H1 (cell line): ENCODE measurements at regions not wholly inside any gene's neighbourhood (a gene's known extent, or its start where the extent isn't known, plus 50 kb on each side); places are given as distances from the start of the nearest gene placed in this dataset.

Source experiments
- SUZ12 ChIP-seq: fragments of 200-600 bp; sonication (generic); IDR thresholded peaks from 2 replicates; pipeline ENCODE4 v1.6.1; 2012; ENCODE audit warnings: mild to moderate bottlenecking, inconsistent platforms, low read length, moderate library complexity, mixed read lengths
- TF ChIP-seq, protein P1 (sequence below): IDR thresholded peaks from 2 replicates; pipeline ENCODE4 v1.6.1; 2011; ENCODE audit warnings: low read depth, mild to moderate bottlenecking, low read length; ENCODE audit not compliant: insufficient read depth

DNA sequence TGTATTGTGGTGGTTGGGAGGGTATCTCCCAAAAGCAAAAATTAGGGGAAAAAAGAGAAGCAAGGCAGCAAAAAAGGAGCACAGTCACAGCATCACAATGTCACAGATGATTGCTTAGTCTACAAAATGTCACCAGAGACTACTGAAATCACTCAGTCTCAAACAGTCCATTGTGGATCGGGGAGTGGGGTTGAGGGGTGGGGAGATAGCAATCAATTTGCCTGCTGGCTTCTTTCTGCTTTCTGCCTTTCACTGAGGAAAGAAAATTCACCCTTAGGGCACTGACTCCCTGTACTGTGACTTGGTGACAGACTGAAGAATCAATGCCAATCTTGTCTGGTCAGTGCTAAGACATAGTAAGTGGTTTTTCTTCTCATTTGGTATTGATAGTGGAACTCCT is 2127.1 kb upstream of the PCDH20 start (continued):
- no peak for TF ChIP-seq SUZ12
- TF ChIP-seq, protein P1, sequence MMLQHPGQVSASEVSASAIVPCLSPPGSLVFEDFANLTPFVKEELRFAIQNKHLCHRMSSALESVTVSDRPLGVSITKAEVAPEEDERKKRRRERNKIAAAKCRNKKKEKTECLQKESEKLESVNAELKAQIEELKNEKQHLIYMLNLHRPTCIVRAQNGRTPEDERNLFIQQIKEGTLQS: no peak
